ENCODE measurements at regions not wholly inside any gene's neighbourhood (a gene's known extent, or its start where the extent isn't known, plus 50 kb on each side); places are given as distances from the start of the nearest gene placed in this dataset.

DNA sequence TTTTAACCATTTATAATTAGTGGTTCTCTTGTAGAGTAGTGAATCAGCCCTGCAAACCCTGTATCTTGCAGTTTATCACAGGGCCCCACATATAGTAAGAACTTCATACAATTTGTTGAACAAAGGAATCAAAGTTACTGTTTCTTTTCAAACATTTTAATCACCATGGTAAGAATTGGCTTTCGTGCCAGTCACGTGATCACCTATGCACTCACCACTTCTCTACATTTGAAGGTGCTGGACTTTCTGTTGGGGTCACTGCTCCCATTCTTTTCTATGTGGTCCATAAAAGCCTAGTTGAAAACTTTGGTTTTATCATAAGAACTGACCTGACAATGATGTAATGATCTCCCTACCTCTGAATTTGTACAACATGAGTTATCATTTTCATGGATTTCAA is 426.4 kb upstream of the CPEB2 start:
- Histone ChIP-seq H3K4me1 (replicated peaks in 1 of 2) (no peaks in the 10 kb centered on the region), H3K27me3 (no peaks in the 10 kb centered on the region), H3K4me3 (no peak overlapping the region), H3K36me3 (replicated peaks in 1 of 2) (no peaks in the 10 kb centered on the region), H3K27ac (no peak overlapping the region), H3K9me3 (replicated peaks in 1 of 3) (no peaks in the 10 kb centered on the region)
- intact Hi-C loops (cut with DNase I): no loop called here
- TF ChIP-seq POLR2A (IDR thresholded peaks at IDR 0.05): no peak
- TF ChIP-seq CTCF (IDR thresholded peaks at IDR 0.05): no peak
- 53 to 84% (median 73%) methylated on average over 2 of the region's 2 CpGs for WGBS, 4 donors
- DNase-seq: no peak

DNA sequence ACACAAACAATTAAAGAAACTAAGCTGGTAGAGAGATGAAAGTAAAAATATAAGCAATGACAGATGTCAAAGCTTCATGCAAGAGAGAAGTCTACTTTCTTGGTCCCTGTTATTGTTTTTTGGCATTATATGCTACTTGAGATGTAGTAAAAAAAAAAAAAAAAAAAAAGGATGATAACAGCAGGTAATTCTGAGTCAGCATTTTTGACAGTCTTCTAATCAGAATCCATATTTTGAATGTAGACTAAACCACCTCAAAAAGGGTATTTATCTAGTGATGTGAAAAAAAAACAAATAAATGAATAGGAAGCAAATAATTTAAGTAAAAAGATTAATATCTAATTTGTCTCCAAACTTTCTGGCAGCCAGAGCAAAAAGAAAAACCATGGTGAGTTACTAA is 422.2 kb upstream of the CPEB2 start:
- Histone ChIP-seq H3K27me3 (no peaks in the 10 kb centered on the region), H3K4me1 (replicated peaks in 1 of 2) (no peaks in the 10 kb centered on the region), H3K36me3 (replicated peaks in 1 of 2) (no peaks in the 10 kb centered on the region), H3K27ac (no peak overlapping the region), H3K9me3 (replicated peaks in 1 of 3) (no peaks in the 10 kb centered on the region), H3K4me3 (no peak overlapping the region)
- intact Hi-C loops (cut with DNase I): no loop called here
- DNase-seq: no peak
- TF ChIP-seq POLR2A (IDR thresholded peaks at IDR 0.05) (no peak), CTCF (IDR thresholded peaks at IDR 0.05) (no peak)

DNA sequence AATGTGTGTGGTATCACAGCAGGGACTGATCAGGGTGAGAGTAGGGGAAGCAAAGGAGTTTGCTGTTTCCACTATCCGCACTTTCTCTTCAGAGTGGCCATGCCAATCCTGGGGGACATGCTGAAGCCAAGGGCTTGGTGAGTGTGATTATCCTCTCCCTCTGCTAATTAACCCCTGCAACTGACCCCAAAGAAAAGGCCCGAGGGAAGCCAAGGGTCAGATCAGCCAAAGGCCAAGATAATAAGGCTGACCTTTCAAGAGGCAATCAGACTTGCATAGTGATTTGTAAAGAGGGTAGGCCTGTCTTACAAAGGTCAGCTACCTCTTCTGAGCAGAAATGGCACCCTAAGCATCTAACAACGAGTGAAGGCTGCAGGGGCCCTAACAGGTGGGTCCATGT is 420.5 kb upstream of the CPEB2 start:
- WGBS, 4 donors: 27 to 40% (median 32%) methylated on average over 3 of the region's 3 CpGs
- Histone ChIP-seq H3K4me1 (replicated peaks in 1 of 2) (no peaks in the 10 kb centered on the region), H3K27ac (no peak overlapping the region), H3K36me3 (replicated peaks in 1 of 2) (no peaks in the 10 kb centered on the region), H3K4me3 (no peak overlapping the region), H3K9me3 (replicated peaks in 1 of 3) (no peaks in the 10 kb centered on the region), H3K27me3 (no peaks in the 10 kb centered on the region)
- intact Hi-C loops (cut with DNase I): no loop called here
- TF ChIP-seq CTCF (IDR thresholded peaks at IDR 0.05) (no peak), POLR2A (IDR thresholded peaks at IDR 0.05) (no peak)
- no peak for DNase-seq

GRCh38 chr4:14582677-14583076 is 419.6 kb upstream of the CPEB2 start:
- DNase-seq: no peak
- WGBS, 4 donors: 94 to 96% (median 95%) methylated on average over 3 of the region's 3 CpGs
- Histone ChIP-seq H3K27ac (no peak overlapping the region), H3K27me3 (no peaks in the 10 kb centered on the region), H3K4me3 (no peak overlapping the region), H3K4me1 (replicated peaks in 1 of 2) (no peaks in the 10 kb centered on the region), H3K36me3 (replicated peaks in 1 of 2) (no peaks in the 10 kb centered on the region), H3K9me3 (replicated peaks in 1 of 3) (no peaks in the 10 kb centered on the region)
- TF ChIP-seq POLR2A (IDR thresholded peaks at IDR 0.05) (no peak), CTCF (IDR thresholded peaks at IDR 0.05) (no peak)
- intact Hi-C loops (cut with DNase I): no loop called here

Measured in adrenal gland (tissue), 9 donors.